SK-N-MC (cell line): ENCODE measurements at regions not wholly inside any gene's neighbourhood (a gene's known extent, or its start where the extent isn't known, plus 50 kb on each side); places are given as distances from the start of the nearest gene placed in this dataset.

Source experiments
- DNase-seq: peaks from one replicate; pipeline ENCODE4 v3.0.0-alpha.2; 2011; ENCODE audit warnings: low read depth, low spot score
- H3K27ac ChIP-seq: fragments of 200-600 bp; sonication (generic); 2 replicates; pipeline ENCODE4 v1.5.1; 2016; ENCODE audit warnings: mixed run types
- H3K36me3 ChIP-seq: fragments of 200-600 bp; sonication (generic); 2 replicates; pipeline ENCODE4 v1.6.1; 2017; ENCODE audit warnings: antibody characterized with exemption, low read length, mixed read lengths; ENCODE audit not compliant: insufficient read depth
- H3K4me3 ChIP-seq: fragments of 200-600 bp; sonication (generic); 2 replicates; pipeline ENCODE4 v1.5.1; 2016
- H3K9ac ChIP-seq: fragments of 200-600 bp; sonication (generic); 2 replicates; pipeline ENCODE4 v1.8.0; 2017; ENCODE audit warnings: mixed run types, mixed read lengths; ENCODE audit not compliant: insufficient read length
- H3K9me3 ChIP-seq: fragments of 200-600 bp; sonication (generic); 2 replicates; pipeline ENCODE4 v1.6.1; 2017; ENCODE audit warnings: low read depth, mild to moderate bottlenecking, antibody characterized with exemption, low read length, moderate library complexity, mixed read lengths
- EZH2 ChIP-seq: fragments of 200-600 bp; sonication (generic); IDR thresholded peaks from one replicate; pipeline ENCODE4 v1.6.1; 2017; ENCODE audit warnings: antibody characterized with exemption
- FOXP2 ChIP-seq: optimal IDR thresholded peaks from 2 replicates; pipeline ENCODE3; 2011; ENCODE audit warnings: mild to moderate bottlenecking, moderate library complexity; ENCODE audit not compliant: insufficient read depth; ENCODE audit errors: extremely low read length, control extremely low read depth
- POLR2AphosphoS5 ChIP-seq: IDR thresholded peaks from 2 replicates; pipeline ENCODE4 v1.6.1; 2012; ENCODE audit warnings: mild to moderate bottlenecking, low read depth, low read length, borderline replicate concordance

GRCh38 chr4:14894392-14895292, 107.6 kb upstream of the CPEB2 start:
- H3K9ac ChIP-seq: no peak overlapping the region
- DNase-seq: no peak

GRCh38 chr4:14896656-14897175, 105.6 kb upstream of the CPEB2 start:
- TF ChIP-seq FOXP2 (no peak), EZH2 (no peak), POLR2AphosphoS5 (no peak)
- Histone ChIP-seq H3K9ac (no peak overlapping the region), H3K4me3 (no peak overlapping the region), H3K27ac (no peak overlapping the region), H3K9me3 (no peaks in the 10 kb centered on the region), H3K36me3 (no peaks in the 10 kb centered on the region)
- no peak for DNase-seq

More at GRCh38 chr4:14894392-14895292, 107.6 kb upstream of the CPEB2 start:
- no peaks in the 10 kb centered on the region for H3K9me3 ChIP-seq
- H3K36me3 ChIP-seq: no peaks in the 10 kb centered on the region
- no peak for TF ChIP-seq EZH2
- no peak for TF ChIP-seq POLR2AphosphoS5
- no peak for TF ChIP-seq FOXP2
- no peak overlapping the region for H3K27ac ChIP-seq
- H3K4me3 ChIP-seq: no peak overlapping the region

- no peak for DNase-seq
- Histone ChIP-seq H3K4me3 (no peak overlapping the region), H3K9ac (no peak overlapping the region), H3K9me3 (no peaks in the 10 kb centered on the region), H3K36me3 (no peaks in the 10 kb centered on the region), H3K27ac (no peak overlapping the region)
- TF ChIP-seq POLR2AphosphoS5: no peak
- TF ChIP-seq FOXP2: no peak
- TF ChIP-seq EZH2: no peak
Observed at GRCh38 chr4:14897217-14897616, 105.1 kb upstream of the CPEB2 start.

- Histone ChIP-seq H3K9me3 (no peaks in the 10 kb centered on the region), H3K9ac (no peak overlapping the region), H3K36me3 (no peaks in the 10 kb centered on the region), H3K4me3 (no peak overlapping the region), H3K27ac (no peak overlapping the region)
- no peak for DNase-seq
- TF ChIP-seq FOXP2: no peak
- TF ChIP-seq POLR2AphosphoS5: no peak
- TF ChIP-seq EZH2: no peak
Observed at GRCh38 chr4:14898989-14899388, 103.3 kb upstream of the CPEB2 start.

- no peak for TF ChIP-seq FOXP2
- TF ChIP-seq POLR2AphosphoS5: no peak
- TF ChIP-seq EZH2: no peak
- Histone ChIP-seq H3K27ac (no peak overlapping the region), H3K9me3 (no peaks in the 10 kb centered on the region), H3K36me3 (no peaks in the 10 kb centered on the region), H3K4me3 (no peak overlapping the region), H3K9ac (no peak overlapping the region)
- DNase-seq: no peak
Observed at GRCh38 chr4:14902342-14902741, 99.9 kb upstream of the CPEB2 start.

- no peaks in the 10 kb centered on the region for H3K9me3 ChIP-seq
- TF ChIP-seq EZH2 (no peak), POLR2AphosphoS5 (no peak), FOXP2 (no peak)
- H3K9ac ChIP-seq: no peak overlapping the region
- no peaks in the 10 kb centered on the region for H3K36me3 ChIP-seq
- H3K4me3 ChIP-seq: no peak overlapping the region
- DNase-seq: no peak
- no peak overlapping the region for H3K27ac ChIP-seq
Observed at GRCh38 chr4:14903321-14903720, 99.0 kb upstream of the CPEB2 start.

GRCh38 chr4:14906805-14907204, 95.5 kb upstream of the CPEB2 start:
- no peak overlapping the region for H3K9ac ChIP-seq
- no peaks in the 10 kb centered on the region for H3K36me3 ChIP-seq
- no peak overlapping the region for H3K27ac ChIP-seq
- H3K4me3 ChIP-seq: no peak overlapping the region
- TF ChIP-seq EZH2: no peak
- TF ChIP-seq POLR2AphosphoS5: no peak
- TF ChIP-seq FOXP2: no peak
- DNase-seq: no peak
- no peaks in the 10 kb centered on the region for H3K9me3 ChIP-seq

- Histone ChIP-seq H3K4me3 (no peak overlapping the region), H3K27ac (no peak overlapping the region), H3K36me3 (no peaks in the 10 kb centered on the region), H3K9ac (no peak overlapping the region), H3K9me3 (no peaks in the 10 kb centered on the region)
- TF ChIP-seq EZH2 (no peak), FOXP2 (no peak), POLR2AphosphoS5 (no peak)
- no peak for DNase-seq
Observed at GRCh38 chr4:14908635-14909034, 93.6 kb upstream of the CPEB2 start.

GRCh38 chr4:14910411-14910810, 91.9 kb upstream of the CPEB2 start:
- no peaks in the 10 kb centered on the region for H3K9me3 ChIP-seq
- TF ChIP-seq POLR2AphosphoS5 (no peak), EZH2 (no peak), FOXP2 (no peak)
- no peak overlapping the region for H3K27ac ChIP-seq
- no peaks in the 10 kb centered on the region for H3K36me3 ChIP-seq
- H3K4me3 ChIP-seq: no peak overlapping the region
- no peak overlapping the region for H3K9ac ChIP-seq
- no peak for DNase-seq
